ENCODE measurements at regions not wholly inside any gene's neighbourhood (a gene's known extent, or its start where the extent isn't known, plus 50 kb on each side); places are given as distances from the start of the nearest gene placed in this dataset.

GRCh38 chr6:93821953-93822352, 402.6 kb upstream of the EPHA7 start:
- no peak for DNase-seq

GRCh38 chr6:93820465-93821082, 401.2 kb upstream of the EPHA7 start:
- DNase-seq = no peak

- no peak for DNase-seq
These were observed 399.8 kb upstream of the EPHA7 start for GRCh38 chr6:93819189-93819588.

- no peak for DNase-seq
These were observed 398.6 kb upstream of the EPHA7 start for GRCh38 chr6:93817937-93818336.

GRCh38 chr6:93806409-93807270, 387.3 kb upstream of the EPHA7 start:
- no peak for DNase-seq

- no peak for DNase-seq
These were observed 381.9 kb upstream of the EPHA7 start for GRCh38 chr6:93801101-93801847.

GRCh38 chr6:93799226-93799625, 379.9 kb upstream of the EPHA7 start:
- DNase-seq = no peak

GRCh38 chr6:93794166-93794565, 374.8 kb upstream of the EPHA7 start:
- DNase-seq = no peak

- DNase-seq = no peak
These were observed 373.4 kb upstream of the EPHA7 start for GRCh38 chr6:93792746-93793145.

GRCh38 chr6:93790981-93791380, 371.6 kb upstream of the EPHA7 start:
- DNase-seq = no peak

- no peak for DNase-seq
These were observed 370.2 kb upstream of the EPHA7 start for GRCh38 chr6:93789532-93789931.

GRCh38 chr6:93787841-93788240, 368.5 kb upstream of the EPHA7 start:
- no peak for DNase-seq

GRCh38 chr6:93786474-93787330, 367.3 kb upstream of the EPHA7 start:
- no peak for DNase-seq

GRCh38 chr6:93785694-93786030, 366.3 kb upstream of the EPHA7 start:
- no peak for DNase-seq

- DNase-seq = no peak
These were observed 365.7 kb upstream of the EPHA7 start for GRCh38 chr6:93784794-93785693.

GRCh38 chr6:93779086-93779841, 359.9 kb upstream of the EPHA7 start:
- no peak for DNase-seq

- DNase-seq = no peak
These were observed 339.8 kb upstream of the EPHA7 start for GRCh38 chr6:93759190-93759589.

GRCh38 chr6:93751969-93752368, 332.6 kb upstream of the EPHA7 start:
- no peak for DNase-seq

GRCh38 chr6:93749930-93750329, 330.6 kb upstream of the EPHA7 start:
- DNase-seq = no peak

GRCh38 chr6:93749191-93749590, 329.8 kb upstream of the EPHA7 start:
- no peak for DNase-seq

GRCh38 chr6:93746892-93747291, 327.5 kb upstream of the EPHA7 start:
- no peak for DNase-seq

All from NCI-H526 treated with DMSO at 0.1 percent for 48 hours (cell line).